Stimulated activated CD8-positive, alpha-beta memory T cell treated with anti-CD3 and anti-CD28 coated beads, Interleukin-4, amount 100 ng/mL, for 4 hours (primary cell): ENCODE measurements at regions not wholly inside any gene's neighbourhood (a gene's known extent, or its start where the extent isn't known, plus 50 kb on each side); places are given as distances from the start of the nearest gene placed in this dataset.
"Not testable (repeated sequence)": the region's sequence is repeated elsewhere in the genome, so short reads cannot be mapped to it uniquely, and the experiment has no call there.

Experiments used
- DNase-seq, 2 donors: peaks; one replicate each; pipeline ENCODE4 v3.0.0-alpha.2; 2020; ENCODE audit warnings: low read depth in 2 of 2, low spot score in 1 of 2

DNA sequence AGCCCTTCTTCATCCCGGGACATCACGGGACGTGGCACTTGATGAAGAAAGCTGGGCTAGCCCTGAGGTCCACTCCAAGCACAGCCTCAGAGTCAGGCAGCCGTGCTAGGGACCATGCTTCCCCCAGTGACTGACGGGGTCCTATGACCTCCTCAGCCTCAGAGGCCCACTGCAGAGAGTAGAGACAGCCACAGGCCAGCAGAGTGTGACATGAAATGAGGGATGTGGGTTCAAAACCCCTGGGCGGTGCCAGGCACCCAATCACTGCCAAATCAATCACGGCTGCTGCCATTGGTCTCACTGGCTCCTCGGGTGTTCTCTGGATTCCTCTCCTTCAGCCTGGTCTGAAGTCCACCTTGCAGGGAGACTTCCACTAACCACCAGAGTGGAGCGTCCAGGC lies 197.7 kb upstream of the CDH4 start:
- no peak for DNase-seq

DNA sequence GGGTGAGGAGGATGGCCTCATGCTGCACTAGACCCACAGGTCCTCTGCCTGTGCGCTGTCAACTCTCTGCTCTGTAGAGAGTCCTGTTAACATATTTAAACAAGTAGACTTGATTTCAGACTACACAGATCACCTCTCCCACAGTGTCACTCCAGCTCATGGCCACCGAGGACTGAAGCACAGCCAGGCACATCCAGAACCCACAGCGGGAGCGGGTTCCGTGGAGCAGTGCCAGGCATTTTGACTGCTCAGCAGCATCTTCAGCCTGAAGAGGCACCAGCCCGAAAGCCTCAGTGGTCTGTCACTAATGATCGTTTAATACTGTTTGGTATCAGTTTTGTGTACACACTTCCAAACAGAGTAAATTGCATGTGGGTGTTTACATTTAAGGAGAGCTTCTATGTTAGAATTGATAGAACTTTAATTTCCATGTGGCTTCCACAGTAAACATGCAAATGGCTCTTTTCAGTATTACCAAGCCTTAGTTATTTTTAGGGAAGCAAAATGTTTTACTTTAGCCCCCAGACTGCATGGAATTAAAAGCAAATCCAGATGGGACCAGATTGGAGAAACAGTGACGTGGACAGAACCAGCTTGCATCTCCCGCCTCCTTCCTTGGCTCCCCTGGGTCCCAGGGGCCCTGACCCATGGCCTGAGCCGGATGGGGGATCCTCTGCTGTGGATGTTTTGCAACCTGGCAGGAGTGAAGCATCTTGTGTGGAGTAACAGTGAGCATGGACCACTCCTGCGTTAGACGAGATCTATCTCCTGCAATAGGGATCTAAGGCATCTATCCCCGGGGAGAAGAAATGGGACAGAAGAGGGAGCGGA lies 196.7 kb upstream of the CDH4 start:
- no peak for DNase-seq

DNA sequence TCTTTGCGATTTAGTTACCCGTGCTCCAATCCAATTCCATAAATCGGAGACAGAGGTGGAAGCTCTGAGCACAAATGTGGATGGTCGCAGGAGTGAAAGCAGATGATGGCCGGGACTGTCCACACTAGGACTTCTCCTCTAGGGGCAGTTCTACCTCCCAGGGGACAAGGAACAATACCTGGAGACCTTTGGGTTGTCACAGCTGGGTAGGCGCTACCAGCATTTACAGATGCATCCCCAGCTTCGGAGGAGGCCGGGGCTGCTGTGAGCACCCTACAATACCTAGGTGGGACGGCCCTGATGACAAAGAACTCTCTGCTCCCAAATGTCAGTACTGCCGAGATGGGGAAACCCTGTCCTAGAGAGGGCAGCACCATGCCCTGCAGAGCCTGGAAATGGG lies 195.9 kb upstream of the CDH4 start:
- no peak for DNase-seq

DNA sequence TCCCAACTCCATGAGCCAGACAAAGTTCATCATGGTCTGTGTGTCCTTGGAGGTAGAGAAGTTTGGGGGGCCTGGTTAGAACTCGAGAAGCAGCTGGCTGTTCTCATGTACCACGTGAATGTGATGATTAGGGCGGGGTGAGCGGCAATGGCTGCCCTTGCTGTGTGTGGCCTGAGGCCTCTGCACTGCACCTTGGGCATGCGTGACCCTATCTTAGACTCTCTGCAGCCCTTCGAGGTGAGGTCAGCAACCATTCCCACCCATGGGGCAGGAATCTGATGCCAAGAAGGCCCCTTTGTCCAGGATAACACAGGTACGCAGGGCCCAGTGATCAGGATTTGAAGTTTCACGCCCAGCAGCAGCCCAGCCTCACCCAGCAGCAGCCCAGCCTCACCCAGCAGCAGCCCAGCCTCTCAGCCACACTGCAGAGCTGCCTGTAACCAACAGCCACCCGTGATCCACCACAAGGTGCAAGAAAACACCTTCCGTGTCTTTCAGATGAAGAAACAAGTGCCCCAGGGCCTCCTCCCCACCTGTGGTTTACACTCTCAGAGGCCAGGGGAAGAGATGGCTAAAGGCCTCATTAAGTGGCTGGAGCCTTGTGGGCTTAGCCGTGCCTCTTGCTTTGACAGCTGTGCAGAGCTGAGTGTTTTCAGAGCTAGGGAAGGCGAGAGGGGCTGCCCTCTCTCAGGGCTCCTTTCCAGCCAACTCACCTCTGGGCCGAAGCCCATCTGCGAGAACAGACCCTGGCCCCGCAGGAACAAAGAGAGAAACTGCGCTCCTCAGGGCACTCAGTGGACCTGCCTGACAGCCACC lies 195.2 kb upstream of the CDH4 start:
- DNase-seq: no peak

DNA sequence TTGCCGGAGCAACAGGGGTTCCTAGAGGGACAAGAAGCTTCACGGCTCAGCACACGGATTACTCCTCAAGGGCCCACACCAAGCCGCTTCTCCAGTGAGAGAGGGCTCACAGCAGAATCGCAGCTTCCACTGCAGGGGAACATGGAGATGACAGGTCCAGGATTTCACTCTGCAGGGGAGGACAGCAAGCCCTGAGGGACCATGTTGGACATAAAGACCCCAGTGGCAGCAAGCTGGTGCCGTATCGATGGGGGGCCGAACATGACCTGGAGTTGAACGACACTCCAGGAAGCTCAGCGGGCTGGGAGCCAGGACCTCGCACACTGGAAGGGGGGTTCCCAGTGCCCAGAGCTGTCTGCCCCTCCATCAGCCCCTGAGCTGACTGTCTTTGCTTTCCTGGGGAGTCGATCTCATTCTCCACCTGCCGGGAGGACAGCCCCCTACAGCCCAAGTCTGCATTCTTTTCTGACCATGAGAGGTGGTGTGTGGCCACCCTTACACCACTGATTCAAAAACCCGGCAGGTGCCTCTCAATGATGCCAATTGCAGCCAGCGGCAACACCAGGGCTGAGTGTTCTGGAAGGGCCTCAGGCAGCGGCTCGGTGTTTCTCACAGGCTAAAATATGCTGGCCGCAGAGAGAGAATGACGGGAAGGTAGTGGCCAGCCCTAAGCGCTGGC lies 194.5 kb upstream of the CDH4 start:
- no peak for DNase-seq

DNA sequence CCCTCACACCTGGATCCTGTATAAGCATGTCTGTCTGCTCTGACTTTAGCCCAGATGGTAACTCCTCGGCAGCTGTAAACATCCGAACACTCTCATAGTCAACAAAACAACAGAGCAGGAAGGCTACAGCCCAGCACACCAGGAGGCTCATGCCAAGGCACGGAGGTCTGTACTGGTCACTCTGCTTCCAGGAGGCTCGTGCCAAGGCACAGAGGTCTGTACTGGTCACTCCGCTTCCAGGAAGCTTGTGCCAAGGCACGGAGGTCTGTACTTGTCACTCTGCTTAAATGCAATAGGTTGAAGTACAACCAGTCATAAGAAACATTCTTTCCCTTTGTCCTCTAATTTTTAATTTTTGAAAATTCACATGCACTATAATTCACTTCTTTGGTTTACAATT lies 190.1 kb upstream of the CDH4 start:
- DNase-seq: no peak

DNA sequence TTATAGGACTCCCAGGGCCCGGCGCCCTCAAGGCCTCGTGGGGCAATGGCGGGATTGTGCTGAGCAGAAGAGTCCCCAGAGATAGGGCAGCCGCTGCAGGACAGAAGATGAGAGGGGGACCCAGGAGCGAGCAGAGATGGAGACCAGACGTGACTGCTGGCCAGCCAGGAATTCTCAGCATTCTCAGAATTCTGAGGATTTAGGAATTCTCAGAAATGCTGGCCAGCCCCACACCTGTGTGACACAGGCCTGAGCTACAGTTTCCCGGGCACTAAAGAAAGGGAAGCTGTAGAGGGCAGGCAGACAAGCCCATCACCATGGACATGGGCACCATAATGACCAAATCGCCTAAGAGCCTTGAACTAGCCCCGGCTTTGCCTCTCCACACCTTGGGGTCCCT lies 186.2 kb upstream of the CDH4 start:
- DNase-seq: no peak

DNA sequence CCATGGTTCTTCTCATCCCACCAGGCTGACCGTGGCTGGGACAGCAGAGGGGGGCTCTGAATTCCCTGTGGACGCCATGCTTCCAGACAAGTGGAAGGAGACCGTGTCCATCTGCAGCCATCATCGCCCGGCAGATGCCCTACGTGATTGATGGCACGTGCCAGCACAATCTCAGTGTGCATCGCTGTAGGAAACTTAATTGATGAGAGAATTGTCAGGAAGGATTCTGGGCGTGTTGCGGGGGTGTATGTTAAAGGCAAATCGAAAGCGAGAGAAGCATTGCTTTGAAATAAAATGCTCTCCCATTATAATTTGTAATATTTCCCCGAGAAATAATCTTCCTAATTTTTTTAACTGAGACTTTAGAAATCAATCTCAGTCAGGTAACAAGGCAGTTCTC lies 185.5 kb upstream of the CDH4 start:
- no peak for DNase-seq

DNA sequence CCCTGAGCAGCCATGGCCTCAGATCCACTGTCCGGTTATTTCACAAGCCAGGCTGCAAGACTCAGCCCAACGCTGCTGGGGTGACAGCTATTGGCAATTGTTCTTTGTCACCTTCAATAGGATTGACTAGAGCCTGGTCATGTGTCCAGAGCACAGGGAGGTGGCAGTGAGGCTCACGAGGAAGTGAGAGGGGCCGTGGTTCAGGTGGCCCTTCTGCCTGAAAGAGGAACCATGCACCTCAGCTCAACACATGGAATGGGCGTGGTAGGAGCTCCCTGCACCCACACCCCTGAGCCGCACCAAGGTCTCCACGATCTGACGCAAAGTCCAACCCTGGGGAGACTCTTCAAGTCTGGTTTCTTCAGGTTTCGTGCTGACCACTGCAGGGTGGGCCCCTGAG lies 184.8 kb upstream of the CDH4 start:
- no peak for DNase-seq

DNA sequence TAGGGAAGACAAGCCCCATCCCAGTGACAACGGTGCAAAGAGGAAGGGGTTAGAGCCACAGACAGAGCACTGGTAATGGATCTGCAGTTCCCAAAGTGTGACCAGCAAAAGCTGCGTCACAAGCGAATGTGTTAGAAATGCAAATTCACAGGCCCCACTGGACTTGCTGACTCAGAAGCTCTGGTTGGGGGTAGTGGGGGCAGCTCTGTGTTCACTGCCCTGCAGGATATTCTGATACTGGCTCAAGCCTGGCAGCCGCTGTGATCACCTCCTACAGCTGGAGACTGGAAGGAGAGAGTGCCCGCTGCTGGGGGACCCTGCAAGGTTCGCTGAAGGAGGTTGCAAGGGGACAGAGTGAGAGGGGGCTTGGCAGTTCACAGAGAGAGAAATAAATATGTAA lies 179.7 kb upstream of the CDH4 start:
- no peak for DNase-seq

DNA sequence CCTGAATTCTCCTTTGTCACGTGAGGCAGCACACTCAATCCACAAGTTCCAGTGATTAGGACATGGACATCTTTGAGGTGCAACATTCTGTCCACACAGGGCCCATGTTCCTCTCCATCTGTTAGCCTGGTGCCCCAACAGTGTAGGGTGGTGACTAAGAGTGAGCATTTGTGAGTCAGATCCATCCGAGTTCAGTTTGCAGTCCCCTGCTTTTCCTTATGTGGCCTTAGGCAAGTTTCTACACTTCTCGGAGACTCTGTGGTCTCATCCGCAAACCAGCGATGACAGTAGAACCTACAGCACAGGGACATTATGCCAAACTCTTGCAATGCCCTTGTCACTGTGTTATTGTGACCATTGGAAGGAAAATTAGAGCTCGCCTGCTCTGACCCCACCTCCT lies 178.7 kb upstream of the CDH4 start:
- no peak for DNase-seq

DNA sequence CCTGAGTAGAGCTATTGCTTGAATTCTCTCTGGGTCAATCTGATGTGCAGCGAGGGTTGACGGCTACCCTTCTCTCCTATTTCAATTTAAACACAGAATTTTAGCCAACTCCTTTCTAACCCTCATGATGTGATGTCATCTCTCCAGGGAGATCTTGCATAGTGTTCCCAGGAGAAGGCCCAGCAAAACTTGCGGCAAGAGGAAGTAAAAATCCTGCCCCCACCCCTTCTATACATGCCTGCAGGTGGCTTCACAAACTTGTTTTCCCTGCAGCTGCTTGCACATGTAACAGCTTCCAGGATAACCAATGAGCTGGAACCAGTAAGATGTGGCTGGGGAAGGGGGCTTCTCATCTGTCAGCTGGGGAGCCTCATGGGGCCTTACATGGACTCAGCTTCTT lies 169.3 kb upstream of the CDH4 start:
- DNase-seq: no peak

DNA sequence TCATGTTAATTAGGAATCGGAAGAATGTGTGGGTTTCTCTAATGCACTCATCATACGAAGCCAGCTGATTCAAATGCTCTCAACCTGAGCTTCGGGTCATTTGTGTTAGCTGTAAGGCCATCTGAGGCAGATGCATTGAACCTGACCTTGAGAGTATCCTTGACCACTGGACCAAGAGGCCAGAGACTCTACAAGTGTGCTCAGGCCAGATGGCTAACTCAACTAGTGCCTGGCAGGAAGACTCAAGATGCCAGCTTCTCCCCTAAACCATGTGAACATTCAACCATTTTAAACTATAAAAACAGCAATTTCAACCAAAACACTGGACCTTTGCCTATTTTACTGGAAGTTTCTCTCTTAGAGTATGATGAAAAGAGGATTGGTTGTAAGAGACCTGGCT lies 168.6 kb upstream of the CDH4 start:
- DNase-seq: no peak

DNA sequence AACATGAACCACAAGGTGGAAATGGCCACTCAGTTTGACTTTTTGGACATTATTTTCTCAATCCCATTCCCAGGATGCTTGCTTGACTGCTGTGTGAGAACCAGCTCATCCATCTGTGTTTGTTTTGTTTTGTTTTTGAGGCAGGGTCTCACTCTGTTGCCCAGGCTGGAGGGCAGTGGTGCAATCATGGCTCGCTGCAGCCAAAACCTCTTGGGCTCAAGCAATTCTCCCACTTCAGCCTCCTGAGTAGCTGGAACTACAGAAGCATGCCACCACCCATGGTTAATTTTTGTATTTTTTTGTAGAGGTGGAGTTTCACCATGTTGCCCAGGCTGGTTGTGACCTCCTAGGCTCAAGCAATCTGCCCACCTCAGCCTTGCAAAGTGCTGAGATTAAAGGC lies 166.0 kb upstream of the CDH4 start:
- DNase-seq: no peak

DNA sequence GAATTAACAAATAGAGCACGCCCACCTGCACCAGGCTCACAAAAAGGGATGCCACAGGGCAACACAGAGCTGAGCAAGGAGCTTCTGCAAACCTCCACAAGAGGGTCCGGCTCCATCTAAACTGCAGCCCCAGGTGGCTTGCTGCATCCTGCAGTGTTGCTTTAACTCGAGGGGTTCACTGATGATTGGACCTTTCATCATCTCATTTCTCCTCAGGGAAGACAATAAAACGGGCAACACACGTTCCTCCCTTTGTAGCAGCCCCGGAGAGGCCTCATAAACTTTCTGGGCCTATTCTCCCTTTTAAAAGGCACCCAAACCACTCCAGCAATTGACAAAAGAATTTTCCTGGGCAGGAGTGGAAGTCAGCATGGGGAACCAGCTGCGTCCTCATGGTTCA lies 161.5 kb upstream of the CDH4 start:
- no peak for DNase-seq

DNA sequence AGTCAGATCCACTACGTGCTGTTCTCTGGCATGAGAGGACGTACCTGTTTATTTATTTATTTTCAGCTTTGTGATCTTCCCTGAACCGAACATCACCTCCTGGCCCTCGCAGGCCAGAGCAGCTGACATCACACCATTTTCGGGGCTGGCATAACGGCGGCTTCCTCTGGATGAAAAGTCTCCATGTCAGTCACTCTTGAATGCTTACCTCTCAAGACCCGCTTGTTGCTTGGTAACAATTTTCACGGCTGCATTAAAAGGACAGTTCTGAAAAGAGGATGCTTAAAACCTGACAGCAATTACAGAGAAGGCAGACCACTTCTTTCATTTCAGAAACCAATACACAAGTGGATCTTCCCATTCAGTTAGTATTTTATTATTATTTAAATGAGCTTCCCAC lies 159.8 kb upstream of the CDH4 start:
- no peak for DNase-seq

DNA sequence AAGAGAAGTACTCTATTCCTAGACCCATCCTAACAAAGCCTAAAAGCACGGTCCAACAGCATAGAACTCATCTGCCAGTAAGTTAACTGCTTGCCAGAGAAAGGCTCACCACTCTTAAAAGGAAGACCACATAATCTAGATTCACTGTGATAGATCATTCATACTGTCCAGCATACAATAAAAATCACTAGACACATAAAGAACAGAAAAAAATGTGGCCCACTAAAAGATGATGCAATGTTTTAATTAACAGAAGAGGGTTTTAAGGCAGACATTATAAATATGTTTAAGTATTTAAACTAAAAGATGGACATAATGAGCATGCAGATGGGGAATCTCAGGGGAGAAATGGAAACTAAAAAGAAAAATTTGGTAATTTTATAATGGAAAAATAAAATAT lies 157.5 kb upstream of the CDH4 start:
- DNase-seq: no peak

DNA sequence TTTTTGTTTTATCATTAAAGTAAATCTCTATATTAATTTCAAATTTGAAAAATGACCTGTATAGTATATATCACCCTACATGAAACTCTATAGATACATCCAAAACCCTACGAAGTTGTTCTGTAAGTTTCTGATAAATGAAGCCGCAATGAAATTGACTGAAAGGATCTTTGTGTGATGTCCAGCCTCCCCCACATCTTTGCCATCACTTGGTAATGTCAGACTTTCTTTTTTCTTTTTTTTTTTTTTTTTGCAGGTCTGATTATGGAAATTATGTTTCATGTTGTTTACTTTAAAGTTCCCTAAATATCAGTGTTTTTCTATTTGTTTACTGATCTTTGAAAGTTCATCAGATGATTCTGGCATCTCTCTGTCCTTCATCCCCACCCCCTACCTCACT lies 155.6 kb upstream of the CDH4 start:
- DNase-seq: no peak

DNA sequence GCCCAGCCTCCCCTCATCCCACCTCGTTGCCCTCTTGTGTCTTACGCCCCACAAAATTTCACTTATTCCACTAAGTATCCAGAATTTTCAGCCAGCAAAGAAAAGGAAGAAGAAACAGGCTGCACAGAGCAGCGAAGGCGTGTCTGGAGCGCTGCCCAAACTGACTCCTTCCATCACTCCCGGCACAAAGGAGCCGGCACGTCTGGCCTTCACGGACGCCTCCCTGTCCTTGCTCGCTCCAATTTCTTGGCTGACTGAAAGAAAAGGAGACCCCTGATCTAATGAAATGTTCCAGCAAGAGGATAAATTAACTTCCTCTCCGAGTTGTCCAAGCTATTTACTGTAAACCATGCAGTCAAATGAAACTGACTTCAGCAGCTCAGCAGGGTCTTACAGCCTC lies 152.3 kb upstream of the CDH4 start:
- DNase-seq: no peak

DNA sequence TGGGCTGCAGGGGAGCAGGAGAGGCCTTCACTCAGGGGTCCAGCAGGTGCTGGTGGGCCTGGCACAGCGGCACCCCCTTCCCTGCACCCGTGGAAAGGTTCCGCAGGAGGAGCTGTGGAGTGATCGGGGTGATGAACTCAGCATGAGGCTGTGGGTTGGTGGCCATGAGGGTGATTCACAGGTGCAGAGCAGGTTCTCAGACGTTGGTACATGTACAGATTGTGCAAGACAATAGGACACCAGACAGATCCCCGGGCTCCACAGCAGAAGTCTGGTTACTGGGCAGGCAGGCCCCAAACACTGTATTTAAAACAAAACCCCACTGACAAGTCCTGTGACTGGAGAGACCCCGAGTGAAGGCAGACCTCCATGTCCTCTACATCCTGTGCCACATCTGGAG lies 151.6 kb upstream of the CDH4 start:
- DNase-seq: no peak

DNA sequence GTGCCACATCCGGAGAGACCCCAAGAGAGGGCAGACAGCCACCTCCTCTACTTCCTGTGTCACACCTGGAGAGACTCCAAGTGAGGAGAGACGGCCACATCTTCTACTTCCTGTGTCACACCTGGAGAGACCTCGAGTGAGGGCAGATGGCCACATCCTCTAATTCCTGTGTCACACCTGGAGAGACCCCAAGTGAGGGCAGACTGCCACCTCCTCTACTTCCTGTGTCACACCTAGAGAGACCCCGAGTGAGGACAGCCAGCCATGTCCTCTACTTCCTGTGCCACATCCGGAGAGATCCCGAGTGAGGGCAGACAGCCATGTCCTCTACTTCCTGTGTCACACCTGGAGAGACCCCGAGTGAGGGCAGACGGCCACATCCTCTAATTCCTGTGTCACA lies 150.7 kb upstream of the CDH4 start:
- DNase-seq: not testable (repeated sequence)

DNA sequence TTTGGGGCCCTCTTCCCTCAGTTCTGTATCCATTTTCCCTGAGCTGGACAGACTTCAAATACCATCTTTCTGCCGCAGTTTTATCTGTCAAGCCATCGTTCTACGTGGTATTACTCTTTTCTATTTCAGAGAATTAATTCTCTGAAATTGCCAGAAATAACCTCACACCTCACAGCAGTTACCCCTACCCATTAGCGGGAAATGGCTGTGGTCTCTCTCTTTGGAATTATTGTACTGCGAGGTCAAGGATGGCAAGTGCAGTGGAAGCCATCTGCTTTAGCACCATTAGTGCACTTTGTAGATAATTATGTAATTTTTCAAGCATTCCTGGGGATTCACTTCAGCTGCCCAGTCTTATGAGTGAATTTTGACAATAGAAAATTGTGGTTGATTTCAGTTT lies 147.8 kb upstream of the CDH4 start:
- DNase-seq: no peak
